HepG2 (cell line): ENCODE measurements at regions not wholly inside any gene's neighbourhood (a gene's known extent, or its start where the extent isn't known, plus 50 kb on each side); places are given as distances from the start of the nearest gene placed in this dataset.

Source experiments
- E2F1 ChIP-seq: sonication (generic); formaldehyde crosslinking; IDR thresholded peaks from 2 replicates; pipeline ENCODE4 v1.5.0; 2020; ENCODE audit warnings: missing genetic modification reagents
- FIP1L1 ChIP-seq: fragments of 200-400 bp; formaldehyde crosslinking; IDR thresholded peaks from 2 replicates; pipeline ENCODE4 v1.6.1; 2018; ENCODE audit warnings: low read depth, mild to moderate bottlenecking, low read length, moderate library complexity, borderline replicate concordance; ENCODE audit not compliant: insufficient read depth
- IKZF4 ChIP-seq: sonication (generic); formaldehyde crosslinking; IDR thresholded peaks from 2 replicates; pipeline ENCODE4 v1.5.1; 2020; ENCODE audit warnings: borderline replicate concordance, mild to moderate bottlenecking, low read depth, missing genetic modification reagents; ENCODE audit errors: not compliant biosample characterization
- JUN ChIP-seq: sonication (generic); formaldehyde crosslinking; IDR thresholded peaks from 2 replicates; pipeline ENCODE4 v1.4.0; 2020; ENCODE audit warnings: mild to moderate bottlenecking, missing genetic modification reagents
- KMT2A ChIP-seq: sonication (generic); formaldehyde crosslinking; IDR thresholded peaks from 2 replicates; pipeline ENCODE4 v1.4.0; 2020; ENCODE audit warnings: missing genetic modification reagents
- MATR3 ChIP-seq: sonication (generic); formaldehyde crosslinking; IDR thresholded peaks from 2 replicates; pipeline ENCODE4 v1.4.0; 2020; ENCODE audit warnings: missing genetic modification reagents
- PHF20 ChIP-seq: sonication (generic); formaldehyde crosslinking; IDR thresholded peaks from 2 replicates; pipeline ENCODE4 v1.5.0; 2020; ENCODE audit warnings: mild to moderate bottlenecking, missing genetic modification reagents
- SMARCE1 ChIP-seq: fragments of 450-650 bp; IDR thresholded peaks from 2 replicates; pipeline ENCODE4 v1.6.1; 2017; ENCODE audit warnings: borderline replicate concordance
- SNAPC4 ChIP-seq: sonication (generic); formaldehyde crosslinking; IDR thresholded peaks from 2 replicates; pipeline ENCODE4 v1.4.0; 2020; ENCODE audit warnings: mild to moderate bottlenecking, missing genetic modification reagents
- THAP7 ChIP-seq: sonication (generic); formaldehyde crosslinking; IDR thresholded peaks from 2 replicates; pipeline ENCODE4 v1.8.1; 2023; ENCODE audit warnings: mild to moderate bottlenecking, missing genetic modification reagents
- ZNF343 ChIP-seq: sonication (generic); formaldehyde crosslinking; IDR thresholded peaks from 2 replicates; pipeline ENCODE4 v1.4.0; 2020; ENCODE audit warnings: mild to moderate bottlenecking, missing genetic modification reagents
- ZNF407 ChIP-seq: sonication (generic); formaldehyde crosslinking; IDR thresholded peaks from one replicate; pipeline ENCODE4 v1.5.1; 2020; ENCODE audit warnings: mild to moderate bottlenecking, missing genetic modification reagents; ENCODE audit errors: not compliant biosample characterization
- ZNF496 ChIP-seq: sonication (generic); formaldehyde crosslinking; IDR thresholded peaks from 2 replicates; pipeline ENCODE4 v1.8.1; 2023; ENCODE audit warnings: mild to moderate bottlenecking, moderate library complexity, missing genetic modification reagents; ENCODE audit not compliant: insufficient replicate concordance
- ZNF660 ChIP-seq: sonication (generic); formaldehyde crosslinking; IDR thresholded peaks from 2 replicates; pipeline ENCODE4 v1.5.1; 2020; ENCODE audit warnings: mild to moderate bottlenecking, low read depth, missing genetic modification reagents, borderline replicate concordance

- TF ChIP-seq ZNF407 (CRISPR knock-in tag): no peak
- peak; percentile 46 for TF ChIP-seq IKZF4 (CRISPR knock-in tag)
- no peak for TF ChIP-seq ZNF343
- no peak for TF ChIP-seq KMT2A (CRISPR knock-in tag)
- TF ChIP-seq MATR3 (CRISPR knock-in tag): no peak
- no peak for TF ChIP-seq ZNF496 (CRISPR knock-in tag)
- TF ChIP-seq JUN: no peak
- TF ChIP-seq SMARCE1: no peak
- TF ChIP-seq THAP7 (CRISPR knock-in tag): no peak
- TF ChIP-seq E2F1 (CRISPR knock-in tag): no peak
- TF ChIP-seq SNAPC4 (CRISPR knock-in tag): no peak
- no peak for TF ChIP-seq PHF20
- no peak for TF ChIP-seq ZNF660
- TF ChIP-seq FIP1L1: no peak
Measured at GRCh38 chr4:3880615-3881120, 114.5 kb downstream of the ADRA2C start (continued).
